ENCODE measurements at regions not wholly inside any gene's neighbourhood (a gene's known extent, or its start where the extent isn't known, plus 50 kb on each side); places are given as distances from the start of the nearest gene placed in this dataset.

GRCh38 chr14:41377932-41378331, 228.7 kb upstream of the LRFN5 start:
- H3K36me3 ChIP-seq: no peaks in the 10 kb centered on the region
- no peak for DNase-seq
- no peak overlapping the region for H3K27ac ChIP-seq
- no peak overlapping the region for H3K4me3 ChIP-seq
- H3K9me3 ChIP-seq: no peaks in the 10 kb centered on the region
- TF ChIP-seq POLR2A (IDR thresholded peaks at IDR 0.05) (no peak), POLR2AphosphoS5 (IDR thresholded peaks at IDR 0.05) (no peak), CTCF (IDR thresholded peaks at IDR 0.05) (no peak), EP300 (IDR thresholded peaks at IDR 0.05) (no peak)
- intact Hi-C loops (cut with DNase I; ENCODE audit: low total_unique reads): no loop called here
- no peaks in the 10 kb centered on the region for H3K4me1 ChIP-seq
- 84 to 91% (median 87%) methylated on average over 2 of the region's 2 CpGs for WGBS, 5 donors
- no peaks in the 10 kb centered on the region for H3K27me3 ChIP-seq

- WGBS, 5 donors: 81 to 91% (median 86%) methylated on average over 4 of the region's 4 CpGs
- intact Hi-C loops (cut with DNase I; ENCODE audit: low total_unique reads): no loop called here
Observed at GRCh38 chr14:41374092-41374491, 232.6 kb upstream of the LRFN5 start.

GRCh38 chr14:41362139-41362538, 244.5 kb upstream of the LRFN5 start:
- 53 to 68% (median 57%) methylated on average over 3 of the region's 3 CpGs for WGBS, 5 donors
- intact Hi-C loops (cut with DNase I; ENCODE audit: low total_unique reads): no loop called here
- Histone ChIP-seq H3K4me3 (no peak overlapping the region), H3K9me3 (no peaks in the 10 kb centered on the region), H3K4me1 (no peaks in the 10 kb centered on the region), H3K27me3 (no peaks in the 10 kb centered on the region), H3K36me3 (no peaks in the 10 kb centered on the region), H3K27ac (no peak overlapping the region)
- no peak for DNase-seq
- TF ChIP-seq POLR2A (IDR thresholded peaks at IDR 0.05) (no peak), POLR2AphosphoS5 (IDR thresholded peaks at IDR 0.05) (no peak), CTCF (IDR thresholded peaks at IDR 0.05) (no peak), EP300 (IDR thresholded peaks at IDR 0.05) (no peak)

More at GRCh38 chr14:41374092-41374491, 232.6 kb upstream of the LRFN5 start:
- H3K36me3 ChIP-seq: no peaks in the 10 kb centered on the region
- H3K27ac ChIP-seq: no peak overlapping the region
- no peaks in the 10 kb centered on the region for H3K9me3 ChIP-seq
- TF ChIP-seq CTCF (IDR thresholded peaks at IDR 0.05) (no peak), POLR2A (IDR thresholded peaks at IDR 0.05) (no peak), EP300 (IDR thresholded peaks at IDR 0.05) (no peak), POLR2AphosphoS5 (IDR thresholded peaks at IDR 0.05) (no peak)
- DNase-seq: no peak
- no peaks in the 10 kb centered on the region for H3K4me1 ChIP-seq
- H3K4me3 ChIP-seq: no peak overlapping the region
- H3K27me3 ChIP-seq: no peaks in the 10 kb centered on the region

DNA sequence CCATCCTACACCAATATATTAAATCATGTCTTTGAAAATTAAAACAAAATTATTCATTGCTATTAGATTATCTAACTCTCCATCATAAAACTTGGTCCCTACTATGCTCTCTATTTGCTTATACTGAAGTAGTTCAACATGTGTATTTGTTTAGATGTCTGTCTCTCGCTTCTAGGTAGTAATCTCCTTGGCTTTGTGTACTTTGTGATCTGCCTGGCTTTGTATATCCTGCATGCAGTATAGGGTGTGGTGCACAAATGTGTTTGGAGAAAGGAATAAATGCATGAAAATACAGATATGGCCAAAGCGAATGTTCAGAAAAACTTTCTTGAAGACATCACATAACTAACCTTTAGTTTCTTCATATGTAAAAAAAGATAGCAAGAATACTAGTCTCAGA, 246.6 kb upstream of the LRFN5 start:
- intact Hi-C loops (cut with DNase I; ENCODE audit: low total_unique reads): no loop called here

More for the DNA sequence above, 246.6 kb upstream of the LRFN5 start:
- Histone ChIP-seq H3K4me3 (no peak overlapping the region), H3K36me3 (no peaks in the 10 kb centered on the region), H3K27ac (no peak overlapping the region), H3K27me3 (no peaks in the 10 kb centered on the region), H3K4me1 (no peaks in the 10 kb centered on the region), H3K9me3 (no peaks in the 10 kb centered on the region)
- 46 to 75% (median 62%) methylated on average over 2 of the region's 2 CpGs for WGBS, 5 donors
- no peak for DNase-seq
- TF ChIP-seq POLR2A (IDR thresholded peaks at IDR 0.05): no peak
- no peak for TF ChIP-seq CTCF (IDR thresholded peaks at IDR 0.05)
- TF ChIP-seq POLR2AphosphoS5 (IDR thresholded peaks at IDR 0.05): no peak
- TF ChIP-seq EP300 (IDR thresholded peaks at IDR 0.05): no peak

All from stomach (tissue), 8 donors.